CD4-positive, alpha-beta T cell treated with Interleukin-2 at 100 ng/mL for 4 hours (primary cell): ENCODE measurements at regions not wholly inside any gene's neighbourhood (a gene's known extent, or its start where the extent isn't known, plus 50 kb on each side); places are given as distances from the start of the nearest gene placed in this dataset.

Experiments
- DNase-seq: peaks from one replicate; pipeline ENCODE4 v3.0.0-alpha.2; 2020; ENCODE audit warnings: low spot score

- no peak for DNase-seq
Observed at GRCh38 chr1:101086783-101087182, 61.2 kb upstream of the DPH5 start.

GRCh38 chr1:101081496-101082488 lies 56.2 kb upstream of the DPH5 start:
- peak; percentile 56 for DNase-seq

DNA sequence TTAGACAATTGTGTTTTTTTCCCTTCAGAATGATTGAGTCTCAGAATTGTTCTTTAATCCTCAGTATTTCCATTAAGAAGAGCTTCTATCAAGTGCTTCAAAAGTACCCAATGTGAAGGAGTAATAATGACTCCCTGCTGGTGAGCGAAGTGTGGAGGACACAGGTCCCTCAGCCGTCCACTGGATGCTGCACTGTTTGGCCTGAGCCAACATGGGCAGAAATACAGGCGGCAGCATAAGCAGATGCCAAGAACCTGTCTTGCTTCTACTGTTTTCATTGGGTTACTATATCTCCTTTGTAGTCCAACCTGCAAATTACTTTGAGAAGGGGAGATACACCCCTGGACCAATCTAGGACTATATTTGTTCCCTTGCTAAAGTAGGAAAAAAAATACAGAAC lies 55.3 kb upstream of the DPH5 start:
- DNase-seq, result no peak

- no peak for DNase-seq
Observed at GRCh38 chr1:101079341-101079740, 53.8 kb upstream of the DPH5 start.

DNA sequence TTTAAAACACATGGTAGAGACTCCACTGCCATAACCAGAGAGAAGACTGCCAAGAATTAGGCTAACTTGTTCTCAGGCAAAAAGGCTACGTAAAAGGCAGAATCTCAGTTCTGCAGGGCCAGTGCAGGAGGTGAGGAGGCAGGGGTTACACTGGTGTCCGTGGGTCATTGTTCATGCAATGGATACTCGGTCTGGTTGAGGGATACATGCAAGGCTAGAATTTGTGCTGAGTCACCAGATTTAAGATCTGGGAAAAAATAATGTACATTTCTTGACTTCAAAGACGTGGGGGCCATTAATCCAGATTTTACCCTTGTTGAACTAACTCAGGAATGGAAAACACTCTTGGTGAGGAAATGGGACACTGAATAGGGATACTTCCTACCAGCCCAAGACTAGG lies 52.3 kb upstream of the DPH5 start:
- DNase-seq, result no peak

DNA sequence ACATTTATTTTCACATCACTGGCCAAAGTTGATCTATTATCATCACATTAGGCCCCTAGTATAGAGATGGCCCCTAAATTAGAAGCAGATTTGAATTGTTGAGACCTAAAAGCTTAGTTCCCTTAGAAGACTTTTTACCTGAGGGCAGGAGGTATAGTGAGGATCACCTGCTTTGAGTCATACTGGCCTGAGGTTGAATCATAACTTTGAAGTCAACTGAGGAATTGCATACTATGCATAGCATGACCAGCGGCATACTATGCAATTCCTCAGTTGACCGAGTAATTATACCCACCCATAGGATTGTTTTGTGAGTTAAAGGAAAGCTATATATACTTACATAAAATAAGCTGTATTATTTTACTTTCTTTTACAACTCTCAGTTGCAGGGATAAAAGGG lies 50.3 kb upstream of the DPH5 start:
- no peak for DNase-seq
